ENCODE measurements at regions not wholly inside any gene's neighbourhood (a gene's known extent, or its start where the extent isn't known, plus 50 kb on each side); places are given as distances from the start of the nearest gene placed in this dataset.

DNA sequence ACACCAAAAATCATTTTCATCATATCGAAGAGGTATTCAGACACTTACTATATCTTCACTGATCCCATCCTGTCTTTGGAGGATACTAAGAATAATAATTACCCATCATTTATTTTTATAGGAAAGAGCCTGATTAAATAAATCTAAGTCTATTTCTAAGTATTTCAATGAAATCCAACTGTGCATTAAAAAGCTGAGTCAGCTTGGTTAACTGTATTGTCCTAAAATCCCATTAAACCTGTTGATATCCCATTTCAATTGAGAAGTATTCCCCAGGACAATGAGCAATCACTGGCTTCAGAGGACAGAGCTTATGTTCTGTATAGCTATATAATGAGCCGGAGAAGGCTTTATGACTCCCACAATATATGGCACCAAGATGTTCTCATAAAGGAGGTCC is 142.0 kb upstream of the RORB start:
- no peak overlapping the region for H3K27ac ChIP-seq (ENCODE audit: low read depth, low read length, poor library complexity, severe bottlenecking)

DNA sequence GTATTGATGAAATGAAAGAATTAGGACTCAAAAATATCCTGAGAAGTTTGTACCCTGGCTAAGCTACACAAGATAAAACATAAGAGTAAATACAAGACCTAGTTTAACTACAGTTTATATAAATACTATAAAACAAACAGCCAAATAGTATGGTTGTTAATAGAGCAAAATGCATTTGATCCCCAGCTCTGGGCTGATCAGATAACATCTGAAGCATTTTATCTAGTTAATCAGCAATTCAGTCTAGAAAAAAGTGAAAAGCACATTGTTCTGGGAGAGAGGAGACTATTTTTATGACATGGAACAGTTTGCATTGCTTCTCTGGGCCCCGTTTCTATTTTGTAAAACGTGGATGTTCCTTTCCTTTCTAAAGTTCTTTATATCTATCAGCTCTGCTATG is 139.6 kb upstream of the RORB start:
- Histone ChIP-seq H3K4me2 (ENCODE audit: low read length) (no peak overlapping the region), H3K9me2 (ENCODE audit: low read depth, low read length) (no peaks in the 10 kb centered on the region), H3K4me3 (ENCODE audit: low read depth, low read length, poor library complexity, severe bottlenecking) (no peak overlapping the region), H3K27ac (ENCODE audit: low read depth, low read length, poor library complexity, severe bottlenecking) (no peak overlapping the region), H3K36me3 (ENCODE audit: insufficient read depth, low read length) (no peaks in the 10 kb centered on the region), H3K79me2 (ENCODE audit: insufficient read depth, low read length) (no peaks in the 10 kb centered on the region), H4K20me1 (ENCODE audit: insufficient read depth, low read length) (no peaks in the 10 kb centered on the region), H3K9me3 (ENCODE audit: low read length) (no peaks in the 10 kb centered on the region), H2AFZ (ENCODE audit: low read length) (no peak overlapping the region), H3K4me1 (ENCODE audit: insufficient read depth, low read length, severe bottlenecking) (no peaks in the 10 kb centered on the region), H3F3A (ENCODE audit: insufficient read depth, low read length) (no peaks in the 10 kb centered on the region), H3K27me3 (ENCODE audit: insufficient read depth, low read length) (no peaks in the 10 kb centered on the region), H3K9ac (ENCODE audit: low read length) (no peak overlapping the region)
- TF ChIP-seq EZH2 (IDR thresholded peaks at IDR 0.05; ENCODE audit: borderline replicate concordance, low read length): no peak
- TF ChIP-seq, protein P1, sequence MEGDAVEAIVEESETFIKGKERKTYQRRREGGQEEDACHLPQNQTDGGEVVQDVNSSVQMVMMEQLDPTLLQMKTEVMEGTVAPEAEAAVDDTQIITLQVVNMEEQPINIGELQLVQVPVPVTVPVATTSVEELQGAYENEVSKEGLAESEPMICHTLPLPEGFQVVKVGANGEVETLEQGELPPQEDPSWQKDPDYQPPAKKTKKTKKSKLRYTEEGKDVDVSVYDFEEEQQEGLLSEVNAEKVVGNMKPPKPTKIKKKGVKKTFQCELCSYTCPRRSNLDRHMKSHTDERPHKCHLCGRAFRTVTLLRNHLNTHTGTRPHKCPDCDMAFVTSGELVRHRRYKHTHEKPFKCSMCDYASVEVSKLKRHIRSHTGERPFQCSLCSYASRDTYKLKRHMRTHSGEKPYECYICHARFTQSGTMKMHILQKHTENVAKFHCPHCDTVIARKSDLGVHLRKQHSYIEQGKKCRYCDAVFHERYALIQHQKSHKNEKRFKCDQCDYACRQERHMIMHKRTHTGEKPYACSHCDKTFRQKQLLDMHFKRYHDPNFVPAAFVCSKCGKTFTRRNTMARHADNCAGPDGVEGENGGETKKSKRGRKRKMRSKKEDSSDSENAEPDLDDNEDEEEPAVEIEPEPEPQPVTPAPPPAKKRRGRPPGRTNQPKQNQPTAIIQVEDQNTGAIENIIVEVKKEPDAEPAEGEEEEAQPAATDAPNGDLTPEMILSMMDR (IDR thresholded peaks at IDR 0.05; ENCODE audit: low read length): no peak

More for the DNA sequence above, 142.0 kb upstream of the RORB start:
- no peaks in the 10 kb centered on the region for H3K36me3 ChIP-seq (ENCODE audit: insufficient read depth, low read length)
- no peak overlapping the region for H3K9ac ChIP-seq (ENCODE audit: low read length)
- no peak overlapping the region for H3K4me2 ChIP-seq (ENCODE audit: low read length)
- no peaks in the 10 kb centered on the region for H4K20me1 ChIP-seq (ENCODE audit: insufficient read depth, low read length)
- TF ChIP-seq, protein P1 (IDR thresholded peaks at IDR 0.05; ENCODE audit: low read length): no peak
- no peak for TF ChIP-seq EZH2 (IDR thresholded peaks at IDR 0.05; ENCODE audit: borderline replicate concordance, low read length)
- H3K27me3 ChIP-seq (ENCODE audit: insufficient read depth, low read length): no peaks in the 10 kb centered on the region
- no peak overlapping the region for H3K4me3 ChIP-seq (ENCODE audit: low read depth, low read length, poor library complexity, severe bottlenecking)
- no peaks in the 10 kb centered on the region for H3K4me1 ChIP-seq (ENCODE audit: insufficient read depth, low read length, severe bottlenecking)
- H3K79me2 ChIP-seq (ENCODE audit: insufficient read depth, low read length): no peaks in the 10 kb centered on the region
- H3K9me2 ChIP-seq (ENCODE audit: low read depth, low read length): no peaks in the 10 kb centered on the region
- no peaks in the 10 kb centered on the region for H3K9me3 ChIP-seq (ENCODE audit: low read length)
- no peaks in the 10 kb centered on the region for H3F3A ChIP-seq (ENCODE audit: insufficient read depth, low read length)
- no peak overlapping the region for H2AFZ ChIP-seq (ENCODE audit: low read length)

DNA sequence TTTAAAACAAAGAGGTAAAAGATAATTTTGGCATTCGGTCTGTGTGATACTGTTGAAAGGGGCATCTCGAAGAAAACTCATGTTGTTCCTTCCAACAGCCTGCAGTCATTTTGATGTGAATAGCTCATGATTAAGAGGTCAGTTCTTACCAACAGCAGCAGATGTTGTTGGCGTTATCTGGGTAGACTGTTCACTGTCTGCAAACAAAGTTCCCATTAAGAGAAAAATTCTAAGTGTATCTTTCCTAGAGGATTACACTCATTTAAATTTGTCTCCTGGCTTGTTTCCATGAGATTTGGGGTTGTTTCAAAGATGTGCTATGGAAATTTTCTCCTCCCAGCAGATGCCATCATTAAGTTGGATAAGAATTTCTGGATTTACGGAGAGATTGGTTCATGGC is 138.2 kb upstream of the RORB start:
- Histone ChIP-seq H3K4me2 (ENCODE audit: low read length) (no peak overlapping the region), H4K20me1 (ENCODE audit: insufficient read depth, low read length) (no peaks in the 10 kb centered on the region), H3K79me2 (ENCODE audit: insufficient read depth, low read length) (no peaks in the 10 kb centered on the region), H3K9ac (ENCODE audit: low read length) (no peak overlapping the region), H3K4me1 (ENCODE audit: insufficient read depth, low read length, severe bottlenecking) (no peaks in the 10 kb centered on the region), H3K27me3 (ENCODE audit: insufficient read depth, low read length) (no peaks in the 10 kb centered on the region), H3K4me3 (ENCODE audit: low read depth, low read length, poor library complexity, severe bottlenecking) (no peak overlapping the region), H3F3A (ENCODE audit: insufficient read depth, low read length) (no peaks in the 10 kb centered on the region), H3K36me3 (ENCODE audit: insufficient read depth, low read length) (no peaks in the 10 kb centered on the region), H3K9me3 (ENCODE audit: low read length) (no peaks in the 10 kb centered on the region), H3K27ac (ENCODE audit: low read depth, low read length, poor library complexity, severe bottlenecking) (no peak overlapping the region), H3K9me2 (ENCODE audit: low read depth, low read length) (no peaks in the 10 kb centered on the region), H2AFZ (ENCODE audit: low read length) (no peak overlapping the region)
- TF ChIP-seq, protein P1 (IDR thresholded peaks at IDR 0.05; ENCODE audit: low read length): no peak
- TF ChIP-seq EZH2 (IDR thresholded peaks at IDR 0.05; ENCODE audit: borderline replicate concordance, low read length): no peak
